ENCODE measurements at regions not wholly inside any gene's neighbourhood (a gene's known extent, or its start where the extent isn't known, plus 50 kb on each side); places are given as distances from the start of the nearest gene placed in this dataset.
"Not testable (repeated sequence)": the region's sequence is repeated elsewhere in the genome, so short reads cannot be mapped to it uniquely, and the experiment has no call there.

DNA sequence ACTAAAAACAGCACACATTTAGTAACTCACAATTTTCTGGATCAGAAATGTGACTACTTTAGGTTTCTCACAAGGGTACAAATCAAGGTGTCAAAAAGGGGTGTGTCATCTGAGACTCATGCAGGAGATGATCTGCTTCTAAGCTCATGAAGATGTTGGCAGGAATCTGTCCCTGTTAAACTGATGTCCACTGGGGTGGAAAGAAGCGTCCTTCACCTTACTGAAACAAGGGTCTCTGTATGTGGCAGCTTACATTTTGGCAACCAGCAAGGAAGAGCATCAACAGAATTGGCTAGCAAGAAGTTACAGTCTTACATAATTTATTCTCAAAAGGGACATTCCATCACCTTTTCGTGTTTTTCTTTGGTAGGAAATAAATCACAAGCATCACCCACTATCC lies 1223.8 kb downstream of the AMY1C start:
- intact Hi-C loops (cut with DNase I): no loop called here
- ATAC-seq (no peak), DNase-seq (no peak)

GRCh38 chr1:104979651-104980050 lies 1230.0 kb downstream of the AMY1C start:
- no peak for ATAC-seq
- intact Hi-C loops (cut with DNase I): no loop called here
- DNase-seq: no peak

DNA sequence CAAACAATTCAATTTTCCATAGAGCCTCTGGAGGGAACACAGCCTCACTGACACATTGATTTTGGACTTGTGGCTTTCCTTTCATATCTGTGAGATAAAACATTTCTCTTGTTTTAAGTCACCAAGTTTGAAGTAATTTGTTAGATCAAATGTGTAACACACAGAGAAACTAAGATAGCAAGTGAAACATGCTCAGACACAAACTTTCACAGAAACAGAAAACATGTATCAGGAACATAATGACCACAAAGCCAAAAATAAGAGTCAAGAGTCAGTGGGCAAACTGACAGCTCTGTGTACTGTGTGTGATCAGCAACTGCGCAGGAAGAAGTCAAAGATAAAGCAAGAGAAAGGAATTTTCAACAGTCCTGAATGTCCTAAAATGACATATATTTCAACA lies 1237.5 kb downstream of the AMY1C start:
- intact Hi-C loops (cut with DNase I): no loop called here
- no peak for DNase-seq

DNA sequence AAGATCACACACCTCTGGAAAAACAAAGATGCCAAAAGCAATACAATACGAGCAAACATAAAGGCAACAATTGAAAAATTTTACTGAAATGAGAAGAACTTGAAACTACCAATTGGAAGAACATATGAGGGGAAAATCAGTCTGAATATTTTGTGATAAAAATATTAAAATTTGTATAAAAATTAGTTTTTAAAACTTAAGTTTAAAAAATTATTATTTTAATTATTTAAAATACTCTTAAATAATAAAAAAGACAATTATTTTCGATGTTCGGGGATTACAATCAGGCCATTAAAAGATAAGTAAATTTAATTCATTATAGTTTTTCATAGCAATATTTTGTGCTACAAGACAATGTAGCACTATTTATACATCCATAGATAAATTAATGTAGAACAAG lies 1239.3 kb downstream of the AMY1C start:
- ATAC-seq: no peak
- intact Hi-C loops (cut with DNase I): no loop called here

More for the DNA sequence above, 1237.5 kb downstream of the AMY1C start:
- no peak for ATAC-seq

DNA sequence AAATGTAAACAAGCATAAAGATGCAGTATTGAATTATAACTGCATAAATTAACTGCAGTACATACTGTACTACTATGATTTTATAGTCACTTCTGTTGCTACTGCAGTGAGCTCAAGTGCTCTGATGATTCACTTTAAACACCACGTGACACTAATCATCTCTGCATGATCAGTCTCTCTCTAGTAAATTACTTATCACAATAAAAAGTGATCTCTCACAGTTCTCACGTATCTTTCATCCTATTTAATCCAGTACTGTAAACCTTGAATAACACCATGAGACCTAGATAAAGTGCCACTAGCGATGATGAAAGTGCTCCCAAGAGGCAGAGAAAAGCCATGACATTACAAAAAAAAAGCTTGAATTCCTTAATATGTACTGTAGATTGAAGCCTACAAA lies 1242.0 kb downstream of the AMY1C start:
- ATAC-seq: no peak
- intact Hi-C loops (cut with DNase I): no loop called here
- no peak for DNase-seq

More for the DNA sequence above, 1239.3 kb downstream of the AMY1C start:
- no peak for DNase-seq

GRCh38 chr1:105000793-105001192 lies 1251.1 kb downstream of the AMY1C start:
- intact Hi-C loops (cut with DNase I): no loop called here
- DNase-seq (no peak), ATAC-seq (no peak)

- ATAC-seq (no peak), DNase-seq (no peak)
- intact Hi-C loops (cut with DNase I): no loop called here
Observed at GRCh38 chr1:105004515-105004914, 1254.8 kb downstream of the AMY1C start.

DNA sequence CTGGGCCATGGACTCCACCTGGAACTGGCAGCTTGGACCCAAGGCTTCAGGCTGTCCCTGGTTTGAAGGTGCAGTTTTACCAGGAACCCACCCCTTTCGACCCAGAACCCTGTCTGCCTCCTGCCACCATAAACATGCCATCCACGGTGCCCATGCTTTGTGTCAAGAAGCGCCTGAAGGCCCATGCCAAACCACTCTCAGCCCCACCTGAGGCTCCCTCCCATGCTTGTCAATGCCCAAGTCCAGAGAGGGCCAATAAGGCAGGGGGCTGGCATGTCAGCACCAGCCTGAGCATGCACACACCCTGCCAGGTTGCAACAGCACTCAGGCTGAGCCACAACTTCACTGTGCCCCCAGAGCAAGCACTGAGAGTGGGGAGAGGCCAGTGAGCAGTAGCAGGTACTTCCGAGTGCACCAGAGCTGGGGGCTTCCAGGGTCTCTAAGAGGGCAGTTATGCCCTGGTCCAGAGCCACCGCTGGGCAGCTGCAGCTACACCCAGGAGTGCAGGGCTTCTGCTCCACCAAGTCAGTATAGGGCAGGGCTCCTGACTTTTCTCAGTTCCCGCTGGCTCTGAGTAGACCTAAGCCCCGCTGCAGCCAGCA lies 1256.0 kb downstream of the AMY1C start:
- DNase-seq (no peak), ATAC-seq (no peak)
- intact Hi-C loops (cut with DNase I): no loop called here

DNA sequence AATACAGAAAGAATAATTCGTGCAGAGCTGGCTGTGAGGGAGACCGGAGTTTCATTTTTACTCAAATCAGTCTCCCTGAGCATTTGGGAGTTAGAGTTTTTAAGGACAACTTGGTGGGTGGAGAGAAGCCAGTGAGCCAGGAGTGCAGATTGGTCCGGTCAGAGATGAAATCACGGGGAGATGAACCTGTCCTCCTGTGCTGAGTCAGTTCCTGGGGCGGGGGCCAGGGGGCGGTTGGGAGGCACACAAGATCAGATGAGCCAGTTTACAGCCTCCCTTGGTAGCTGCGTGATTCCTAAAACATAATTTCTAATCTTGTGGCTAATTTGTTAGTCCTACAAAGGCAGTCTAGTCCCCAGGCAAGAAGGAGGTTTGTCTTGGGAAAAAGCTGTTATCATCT lies 1267.9 kb downstream of the AMY1C start:
- DNase-seq (no peak), ATAC-seq (no peak)
- intact Hi-C loops (cut with DNase I): no loop called here

DNA sequence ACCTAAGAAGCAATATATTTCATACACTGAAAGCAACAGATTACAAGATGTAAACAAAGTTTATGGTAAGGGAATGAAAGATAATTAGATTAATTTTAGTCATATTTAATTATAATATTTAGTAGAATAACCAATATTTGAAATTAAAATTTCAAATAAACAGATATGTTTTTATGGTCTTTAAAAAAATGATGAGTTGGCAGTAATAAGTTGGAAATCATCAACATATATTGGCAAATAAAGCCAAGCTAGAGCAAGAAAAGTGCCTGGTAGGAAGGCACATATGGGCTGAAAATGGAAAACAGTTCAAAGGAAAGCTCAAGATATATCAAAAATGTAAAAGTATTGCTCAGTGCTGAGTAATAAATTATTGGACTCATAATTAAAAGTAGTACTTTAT lies 1274.0 kb downstream of the AMY1C start:
- ATAC-seq: no peak
- intact Hi-C loops (cut with DNase I): no loop called here

DNA sequence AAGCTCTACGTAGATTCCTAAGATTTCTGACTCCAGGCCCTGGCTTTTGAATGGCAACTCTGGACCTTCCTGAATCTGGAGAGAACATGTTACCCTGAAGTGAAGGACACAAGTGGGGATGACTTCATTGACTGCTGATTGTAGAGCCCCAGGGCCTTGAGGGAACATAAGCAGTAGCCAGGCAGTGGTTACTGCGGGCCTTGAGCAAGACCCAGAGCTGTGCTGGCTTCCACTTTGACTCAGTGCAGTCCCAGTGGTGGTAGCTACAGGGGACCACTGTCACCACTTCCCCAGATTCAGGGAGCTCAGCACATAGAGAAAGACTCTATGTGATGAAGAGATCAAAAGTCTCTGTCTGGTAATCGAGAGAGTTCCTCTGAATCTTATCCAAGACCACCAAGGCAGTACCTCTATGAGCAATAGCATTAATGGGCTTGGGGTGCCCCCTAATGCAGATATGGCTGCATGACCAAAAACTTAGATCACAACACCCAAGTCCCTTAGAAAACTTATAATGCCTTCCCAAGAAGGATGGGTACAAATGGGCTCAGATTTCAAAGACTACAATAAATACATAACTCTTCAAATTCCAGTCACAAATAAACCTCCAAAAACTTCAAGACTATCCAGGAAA lies 1278.3 kb downstream of the AMY1C start:
- ATAC-seq: no peak
- no peak for DNase-seq
- intact Hi-C loops (cut with DNase I): no loop called here

More for the DNA sequence above, 1274.0 kb downstream of the AMY1C start:
- DNase-seq: no peak

GRCh38 chr1:105072446-105072845 lies 1322.7 kb downstream of the AMY1C start:
- intact Hi-C loops (cut with DNase I): no loop called here
- DNase-seq (no peak), ATAC-seq (no peak)

DNA sequence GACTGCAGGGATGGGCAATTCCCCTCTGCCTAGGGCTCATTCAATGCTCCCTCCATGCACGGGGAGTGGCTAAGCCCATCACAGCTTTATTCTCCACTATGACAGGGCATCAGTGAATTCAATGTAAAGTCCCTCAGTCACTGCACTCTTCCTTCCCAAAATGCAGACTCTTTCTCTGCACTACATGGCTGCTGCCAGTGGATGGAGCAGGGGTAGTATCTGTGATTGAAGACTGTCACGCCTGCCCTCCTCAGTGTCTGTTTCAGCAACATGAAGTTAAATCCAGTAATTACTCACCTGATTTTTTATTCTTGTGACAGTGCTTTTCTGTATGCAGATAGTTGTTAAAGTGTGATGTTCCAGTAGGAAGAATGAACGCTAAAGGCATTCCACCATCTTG lies 1323.2 kb downstream of the AMY1C start:
- DNase-seq: no peak
- no peak for ATAC-seq
- intact Hi-C loops (cut with DNase I): no loop called here

DNA sequence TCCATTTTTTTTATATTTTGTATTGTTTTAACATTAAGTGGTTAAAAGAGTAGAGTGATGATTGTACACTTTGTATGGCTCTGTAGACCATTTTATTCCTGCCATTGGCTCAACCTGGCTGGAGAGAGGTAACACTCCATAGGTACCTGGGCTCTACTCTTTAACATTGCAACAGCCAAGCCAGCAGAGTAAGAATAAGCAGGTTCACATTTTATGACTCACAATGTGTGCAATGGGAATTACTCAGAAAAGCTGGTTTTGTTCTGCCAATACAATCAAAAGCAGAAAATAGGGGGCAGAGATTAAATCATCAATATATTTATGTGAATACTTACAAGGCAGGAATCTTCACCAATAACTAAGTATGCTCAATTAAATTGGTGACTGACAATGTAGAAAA lies 1324.0 kb downstream of the AMY1C start:
- no peak for ATAC-seq
- DNase-seq: no peak
- intact Hi-C loops (cut with DNase I): no loop called here

- intact Hi-C loops (cut with DNase I): no loop called here
- ATAC-seq (no peak), DNase-seq (no peak)
Observed at GRCh38 chr1:105083611-105084010, 1333.9 kb downstream of the AMY1C start.

GRCh38 chr1:105087506-105087905 lies 1337.8 kb downstream of the AMY1C start:
- intact Hi-C loops (cut with DNase I): no loop called here
- ATAC-seq: no peak
- DNase-seq: no peak

- ATAC-seq: no peak
- no peak for DNase-seq
- intact Hi-C loops (cut with DNase I): no loop called here
Observed at GRCh38 chr1:105088166-105088565, 1338.5 kb downstream of the AMY1C start.

GRCh38 chr1:105093893-105094292 lies 1344.2 kb downstream of the AMY1C start:
- DNase-seq, ATAC-seq: not testable (repeated sequence)

GRCh38 chr1:105100102-105100501 lies 1350.4 kb downstream of the AMY1C start:
- ATAC-seq: no peak
- intact Hi-C loops (cut with DNase I): no loop called here
- DNase-seq: no peak

More at GRCh38 chr1:105093893-105094292, 1344.2 kb downstream of the AMY1C start:
- intact Hi-C loops (cut with DNase I): not testable (repeated sequence)

- ATAC-seq: no peak
- intact Hi-C loops (cut with DNase I): no loop called here
- no peak for DNase-seq
Observed at GRCh38 chr1:105101261-105101660, 1351.6 kb downstream of the AMY1C start.

GRCh38 chr1:105102371-105102770 lies 1352.7 kb downstream of the AMY1C start:
- ATAC-seq (no peak), DNase-seq (no peak)
- intact Hi-C loops (cut with DNase I): no loop called here

Data from left cardiac atrium (tissue), 4 donors.